Central memory CD8-positive, alpha-beta T cell (primary cell): ENCODE measurements at regions not wholly inside any gene's neighbourhood (a gene's known extent, or its start where the extent isn't known, plus 50 kb on each side); places are given as distances from the start of the nearest gene placed in this dataset.

ENCODE experiments used
- ATAC-seq: fragments of 150-1000 bp; cut with Tn5 transposase; replicated peaks from 2 replicates; pipeline ENCODE4 v1.10.0; 2022; ENCODE audit warnings: mild to moderate bottlenecking, moderate FRiP score, moderate number of reproducible peaks; ENCODE audit not compliant: poor library complexity, severe bottlenecking; ENCODE audit errors: extremely low read depth
- DNase-seq, 2 donors: peaks; one replicate each; pipeline ENCODE4 v3.0.0; 2021; ENCODE audit warnings: low spot score in 2 of 2
- H3K27ac Mint-ChIP-seq: one replicate; pipeline ENCODE4 v1.8.0; 2022; ENCODE audit warnings: low read depth, mild to moderate bottlenecking, moderate library complexity, mixed read lengths
- H3K27me3 Mint-ChIP-seq: one replicate; pipeline ENCODE4 v1.8.0; 2022; ENCODE audit warnings: mixed read lengths
- H3K36me3 Mint-ChIP-seq: one replicate; pipeline ENCODE4 v1.8.0; 2022; ENCODE audit warnings: mild to moderate bottlenecking, moderate library complexity, mixed read lengths; ENCODE audit not compliant: insufficient read depth
- H3K4me1 Mint-ChIP-seq: one replicate; pipeline ENCODE4 v1.8.0; 2022; ENCODE audit warnings: mixed read lengths
- H3K4me3 Mint-ChIP-seq: one replicate; pipeline ENCODE4 v1.8.0; 2022; ENCODE audit warnings: mild to moderate bottlenecking, moderate library complexity, mixed read lengths
- H3K9me3 Mint-ChIP-seq: one replicate; pipeline ENCODE4 v1.8.0; 2022; ENCODE audit warnings: mixed read lengths

DNA sequence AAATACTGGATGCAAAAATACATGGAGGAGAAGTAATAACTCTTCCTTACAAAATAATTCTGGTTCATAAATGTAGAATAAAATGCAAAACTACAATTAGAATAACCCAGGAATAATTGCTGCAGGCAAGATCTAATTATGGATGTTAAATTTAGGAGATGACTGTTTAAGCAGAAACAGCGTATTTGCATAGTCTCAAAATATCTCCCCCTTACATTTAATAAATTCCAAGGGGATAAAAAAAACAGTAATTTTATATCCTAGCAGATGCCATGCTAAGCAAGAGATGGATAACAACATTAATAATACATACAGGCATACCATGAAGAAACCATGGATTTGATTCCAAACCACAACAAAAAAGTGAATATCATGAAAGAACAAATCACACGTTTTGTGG lies 1253.1 kb upstream of the MIR17HG start:
- Mint-ChIP-seq H3K27me3 (no peaks in the 10 kb centered on the region), H3K27ac (no peak overlapping the region), H3K9me3 (peaks cover 28% of the 10 kb centered on the region), H3K4me1 (no peaks in the 10 kb centered on the region), H3K36me3 (no peaks in the 10 kb centered on the region), H3K4me3 (no peak overlapping the region)
- DNase-seq (no peak), ATAC-seq (no peak)

DNA sequence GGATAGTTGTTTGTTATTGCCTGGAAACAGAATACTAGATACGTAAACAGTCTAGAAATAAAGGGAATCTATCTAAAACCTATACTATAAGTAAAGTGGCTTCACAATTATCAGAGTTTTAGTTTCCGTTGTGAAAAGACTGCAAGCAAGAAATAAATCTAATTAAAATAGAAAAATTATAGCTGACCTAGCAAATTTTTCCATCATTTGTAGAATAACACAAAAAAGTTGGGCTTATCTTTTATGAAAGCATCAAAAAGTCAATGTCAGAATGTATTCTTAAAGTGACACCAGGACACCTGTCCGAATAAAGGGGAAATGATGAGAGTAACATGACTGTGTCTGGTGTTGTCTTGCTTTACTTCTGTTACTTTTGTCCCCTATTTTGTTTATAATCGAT lies 1248.9 kb upstream of the MIR17HG start:
- peaks cover 25% of the 10 kb centered on the region for H3K9me3 Mint-ChIP-seq

GRCh38 chr13:90099847-90100246 lies 1247.6 kb upstream of the MIR17HG start:
- no peak for ATAC-seq
- no peaks in the 10 kb centered on the region for H3K27me3 Mint-ChIP-seq
- no peak for DNase-seq
- no peak overlapping the region for H3K27ac Mint-ChIP-seq
- no peaks in the 10 kb centered on the region for H3K4me1 Mint-ChIP-seq
- no peak overlapping the region for H3K4me3 Mint-ChIP-seq
- H3K36me3 Mint-ChIP-seq = no peaks in the 10 kb centered on the region
- peaks cover 31% of the 10 kb centered on the region for H3K9me3 Mint-ChIP-seq

More for the DNA sequence above, 1248.9 kb upstream of the MIR17HG start:
- Mint-ChIP-seq H3K27me3 (no peaks in the 10 kb centered on the region), H3K4me3 (no peak overlapping the region), H3K27ac (no peak overlapping the region), H3K4me1 (no peaks in the 10 kb centered on the region), H3K36me3 (no peaks in the 10 kb centered on the region)
- no peak for ATAC-seq
- DNase-seq = no peak

- H3K36me3 Mint-ChIP-seq = no peaks in the 10 kb centered on the region
- H3K27me3 Mint-ChIP-seq = no peaks in the 10 kb centered on the region
- DNase-seq (no peak), ATAC-seq (no peak)
- peaks cover 35% of the 10 kb centered on the region for H3K9me3 Mint-ChIP-seq
- H3K4me3 Mint-ChIP-seq = no peak overlapping the region
- no peaks in the 10 kb centered on the region for H3K4me1 Mint-ChIP-seq
- no peak overlapping the region for H3K27ac Mint-ChIP-seq
Observed at GRCh38 chr13:90103099-90103784, 1244.2 kb upstream of the MIR17HG start.

DNA sequence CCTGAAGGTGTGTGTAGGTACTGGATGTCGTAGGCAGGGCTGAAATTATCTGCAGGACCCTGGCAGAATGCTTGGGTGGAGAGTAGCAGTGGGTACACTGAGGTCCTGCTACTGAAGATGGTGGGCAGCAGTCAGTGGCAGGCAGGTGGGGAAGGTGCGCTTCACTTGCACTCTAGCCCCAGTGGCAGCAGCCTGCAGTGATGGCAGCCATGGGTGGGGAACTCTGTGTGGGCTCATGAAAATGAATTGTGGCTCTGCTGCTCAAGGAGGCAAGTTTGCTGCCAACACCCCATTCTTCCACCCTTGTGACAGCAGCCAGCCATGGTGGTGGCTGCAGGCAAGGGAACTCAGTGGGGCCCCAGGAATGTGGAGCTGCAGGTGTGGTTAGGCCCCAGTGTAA lies 1242.7 kb upstream of the MIR17HG start:
- no peak overlapping the region for H3K27ac Mint-ChIP-seq
- DNase-seq (no peak), ATAC-seq (no peak)
- peaks cover 39% of the 10 kb centered on the region for H3K9me3 Mint-ChIP-seq
- no peaks in the 10 kb centered on the region for H3K27me3 Mint-ChIP-seq
- H3K4me1 Mint-ChIP-seq = no peaks in the 10 kb centered on the region
- H3K36me3 Mint-ChIP-seq = no peaks in the 10 kb centered on the region
- no peak overlapping the region for H3K4me3 Mint-ChIP-seq

DNA sequence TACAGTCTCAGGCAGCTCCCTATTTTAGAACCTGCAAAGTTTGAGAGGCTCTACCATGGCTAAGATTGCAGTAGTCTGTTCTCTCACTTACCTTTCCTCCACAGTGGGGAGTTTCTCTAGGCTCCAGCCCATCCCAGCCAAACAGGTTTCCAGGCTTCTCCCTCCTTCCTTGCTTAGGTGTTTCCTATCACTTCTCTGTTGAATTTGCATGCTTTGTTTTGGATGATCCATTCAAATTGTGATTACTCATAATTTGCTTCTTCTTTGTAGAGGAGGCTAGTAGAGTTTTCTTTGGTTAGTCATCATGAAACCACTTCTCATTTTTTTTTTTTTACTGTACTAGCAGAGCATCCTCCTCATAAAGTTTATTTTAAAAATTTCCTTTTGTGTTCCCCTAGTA lies 1242.2 kb upstream of the MIR17HG start:
- peaks cover 41% of the 10 kb centered on the region for H3K9me3 Mint-ChIP-seq
- DNase-seq (no peak), ATAC-seq (no peak)
- H3K4me1 Mint-ChIP-seq = no peaks in the 10 kb centered on the region
- H3K27me3 Mint-ChIP-seq = no peaks in the 10 kb centered on the region
- H3K4me3 Mint-ChIP-seq = no peak overlapping the region
- no peak overlapping the region for H3K27ac Mint-ChIP-seq
- no peaks in the 10 kb centered on the region for H3K36me3 Mint-ChIP-seq

- Mint-ChIP-seq H3K9me3 (peaks cover 41% of the 10 kb centered on the region), H3K27me3 (no peaks in the 10 kb centered on the region), H3K36me3 (no peaks in the 10 kb centered on the region), H3K4me3 (no peak overlapping the region), H3K4me1 (no peaks in the 10 kb centered on the region), H3K27ac (no peak overlapping the region)
- ATAC-seq = no peak
- DNase-seq = no peak
Observed at GRCh38 chr13:90105849-90106496, 1241.5 kb upstream of the MIR17HG start.

- no peaks in the 10 kb centered on the region for H3K4me1 Mint-ChIP-seq
- no peak overlapping the region for H3K4me3 Mint-ChIP-seq
- no peak for ATAC-seq
Observed at GRCh38 chr13:90107661-90108060, 1239.8 kb upstream of the MIR17HG start.

GRCh38 chr13:90108547-90108946 lies 1238.9 kb upstream of the MIR17HG start:
- Mint-ChIP-seq H3K27ac (no peak overlapping the region), H3K9me3 (peaks cover 37% of the 10 kb centered on the region), H3K27me3 (no peaks in the 10 kb centered on the region), H3K36me3 (no peaks in the 10 kb centered on the region), H3K4me3 (no peak overlapping the region), H3K4me1 (no peaks in the 10 kb centered on the region)
- DNase-seq = no peak
- no peak for ATAC-seq

More at GRCh38 chr13:90107661-90108060, 1239.8 kb upstream of the MIR17HG start:
- no peak for DNase-seq
- Mint-ChIP-seq H3K36me3 (no peaks in the 10 kb centered on the region), H3K27ac (no peak overlapping the region), H3K9me3 (peaks cover 39% of the 10 kb centered on the region), H3K27me3 (no peaks in the 10 kb centered on the region)

DNA sequence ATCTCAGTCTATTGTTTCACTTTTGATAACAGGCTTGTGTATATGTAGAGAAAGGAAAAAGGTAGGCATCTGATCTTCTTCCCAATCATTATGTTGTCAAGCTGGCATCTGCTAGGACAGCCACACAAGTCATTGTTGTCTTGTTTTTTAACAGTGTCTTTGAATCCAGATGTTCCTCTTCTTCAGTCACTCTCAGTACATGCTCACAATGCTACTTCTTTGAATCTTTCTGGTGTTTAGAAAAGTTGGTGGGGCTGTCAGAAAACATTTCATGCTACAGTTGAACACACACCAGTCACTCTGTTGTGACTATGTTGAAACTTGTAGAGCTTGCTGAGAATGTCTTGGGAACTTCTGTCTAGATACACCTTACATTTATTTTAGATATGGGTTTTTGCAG lies 1231.4 kb upstream of the MIR17HG start:
- no peaks in the 10 kb centered on the region for H3K4me1 Mint-ChIP-seq
- ATAC-seq (no peak), DNase-seq (no peak)
- H3K36me3 Mint-ChIP-seq = no peaks in the 10 kb centered on the region
- no peak overlapping the region for H3K27ac Mint-ChIP-seq
- no peak overlapping the region for H3K4me3 Mint-ChIP-seq
- no peaks in the 10 kb centered on the region for H3K27me3 Mint-ChIP-seq
- H3K9me3 Mint-ChIP-seq = peaks cover 30% of the 10 kb centered on the region

- DNase-seq = no peak
- H3K36me3 Mint-ChIP-seq = no peaks in the 10 kb centered on the region
- no peak for ATAC-seq
- no peak overlapping the region for H3K4me3 Mint-ChIP-seq
- H3K4me1 Mint-ChIP-seq = no peaks in the 10 kb centered on the region
- no peak overlapping the region for H3K27ac Mint-ChIP-seq
- no peaks in the 10 kb centered on the region for H3K27me3 Mint-ChIP-seq
- H3K9me3 Mint-ChIP-seq = peaks cover 24% of the 10 kb centered on the region
Observed at GRCh38 chr13:90118467-90119071, 1228.9 kb upstream of the MIR17HG start.

- no peak overlapping the region for H3K27ac Mint-ChIP-seq
- DNase-seq = no peak
- H3K36me3 Mint-ChIP-seq = no peaks in the 10 kb centered on the region
- H3K9me3 Mint-ChIP-seq = peaks cover 27% of the 10 kb centered on the region
- no peak overlapping the region for H3K4me3 Mint-ChIP-seq
- ATAC-seq = no peak
- no peaks in the 10 kb centered on the region for H3K27me3 Mint-ChIP-seq
- H3K4me1 Mint-ChIP-seq = no peaks in the 10 kb centered on the region
Observed at GRCh38 chr13:90120026-90120425, 1227.5 kb upstream of the MIR17HG start.

GRCh38 chr13:90121784-90122183 lies 1225.7 kb upstream of the MIR17HG start:
- no peak overlapping the region for H3K27ac Mint-ChIP-seq

More at GRCh38 chr13:90121784-90122183, 1225.7 kb upstream of the MIR17HG start:
- no peak for DNase-seq
- Mint-ChIP-seq H3K9me3 (peaks cover 26% of the 10 kb centered on the region), H3K36me3 (no peaks in the 10 kb centered on the region), H3K4me3 (no peak overlapping the region), H3K4me1 (no peaks in the 10 kb centered on the region), H3K27me3 (no peaks in the 10 kb centered on the region)
- no peak for ATAC-seq
